ENCODE measurements at regions not wholly inside any gene's neighbourhood (a gene's known extent, or its start where the extent isn't known, plus 50 kb on each side); places are given as distances from the start of the nearest gene placed in this dataset.
"Not testable (repeated sequence)": the region's sequence is repeated elsewhere in the genome, so short reads cannot be mapped to it uniquely, and the experiment has no call there.

DNA sequence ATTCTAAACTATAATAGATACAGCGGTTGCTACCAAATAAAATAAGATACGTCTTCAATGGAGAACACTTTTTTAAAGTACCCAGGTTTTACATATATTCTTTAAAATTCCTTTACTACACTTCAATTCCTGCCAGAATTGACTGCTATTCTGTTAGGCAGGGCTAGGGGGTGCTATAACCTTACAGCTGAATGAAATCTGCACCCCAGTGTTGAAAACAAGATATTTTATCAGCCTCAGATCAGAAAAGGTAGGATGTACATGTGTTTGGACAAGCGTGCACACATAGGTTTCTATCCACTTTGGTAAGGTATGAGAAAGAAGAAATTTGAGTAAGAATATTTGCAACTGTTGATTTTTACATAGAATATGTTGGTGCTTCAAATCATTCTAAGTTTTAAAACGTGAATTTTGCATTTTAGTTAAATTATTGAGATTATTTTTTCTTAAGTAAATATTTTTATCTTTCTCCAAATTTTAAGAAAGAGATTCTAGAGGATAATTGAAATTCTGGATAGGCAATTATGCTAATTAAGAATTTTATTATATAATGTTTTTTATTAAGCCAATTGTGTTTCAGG is 490.8 kb upstream of the ADGRL4 start:
- TF ChIP-seq, protein P1, sequence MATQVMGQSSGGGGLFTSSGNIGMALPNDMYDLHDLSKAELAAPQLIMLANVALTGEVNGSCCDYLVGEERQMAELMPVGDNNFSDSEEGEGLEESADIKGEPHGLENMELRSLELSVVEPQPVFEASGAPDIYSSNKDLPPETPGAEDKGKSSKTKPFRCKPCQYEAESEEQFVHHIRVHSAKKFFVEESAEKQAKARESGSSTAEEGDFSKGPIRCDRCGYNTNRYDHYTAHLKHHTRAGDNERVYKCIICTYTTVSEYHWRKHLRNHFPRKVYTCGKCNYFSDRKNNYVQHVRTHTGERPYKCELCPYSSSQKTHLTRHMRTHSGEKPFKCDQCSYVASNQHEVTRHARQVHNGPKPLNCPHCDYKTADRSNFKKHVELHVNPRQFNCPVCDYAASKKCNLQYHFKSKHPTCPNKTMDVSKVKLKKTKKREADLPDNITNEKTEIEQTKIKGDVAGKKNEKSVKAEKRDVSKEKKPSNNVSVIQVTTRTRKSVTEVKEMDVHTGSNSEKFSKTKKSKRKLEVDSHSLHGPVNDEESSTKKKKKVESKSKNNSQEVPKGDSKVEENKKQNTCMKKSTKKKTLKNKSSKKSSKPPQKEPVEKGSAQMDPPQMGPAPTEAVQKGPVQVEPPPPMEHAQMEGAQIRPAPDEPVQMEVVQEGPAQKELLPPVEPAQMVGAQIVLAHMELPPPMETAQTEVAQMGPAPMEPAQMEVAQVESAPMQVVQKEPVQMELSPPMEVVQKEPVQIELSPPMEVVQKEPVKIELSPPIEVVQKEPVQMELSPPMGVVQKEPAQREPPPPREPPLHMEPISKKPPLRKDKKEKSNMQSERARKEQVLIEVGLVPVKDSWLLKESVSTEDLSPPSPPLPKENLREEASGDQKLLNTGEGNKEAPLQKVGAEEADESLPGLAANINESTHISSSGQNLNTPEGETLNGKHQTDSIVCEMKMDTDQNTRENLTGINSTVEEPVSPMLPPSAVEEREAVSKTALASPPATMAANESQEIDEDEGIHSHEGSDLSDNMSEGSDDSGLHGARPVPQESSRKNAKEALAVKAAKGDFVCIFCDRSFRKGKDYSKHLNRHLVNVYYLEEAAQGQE (IDR thresholded peaks at IDR 0.05; ENCODE audit: insufficient read depth in 1 of 2, low read depth in 2 of 2, low read length in 1 of 2), result no peak
- TF ChIP-seq TCF7L2 (IDR thresholded peaks at IDR 0.05; ENCODE audit: low read depth, low read length) (no peak), SIN3A (IDR thresholded peaks at IDR 0.05; ENCODE audit: borderline replicate concordance, insufficient read depth, low read depth, low read length) (no peak)
- TF ChIP-seq, protein P2, sequence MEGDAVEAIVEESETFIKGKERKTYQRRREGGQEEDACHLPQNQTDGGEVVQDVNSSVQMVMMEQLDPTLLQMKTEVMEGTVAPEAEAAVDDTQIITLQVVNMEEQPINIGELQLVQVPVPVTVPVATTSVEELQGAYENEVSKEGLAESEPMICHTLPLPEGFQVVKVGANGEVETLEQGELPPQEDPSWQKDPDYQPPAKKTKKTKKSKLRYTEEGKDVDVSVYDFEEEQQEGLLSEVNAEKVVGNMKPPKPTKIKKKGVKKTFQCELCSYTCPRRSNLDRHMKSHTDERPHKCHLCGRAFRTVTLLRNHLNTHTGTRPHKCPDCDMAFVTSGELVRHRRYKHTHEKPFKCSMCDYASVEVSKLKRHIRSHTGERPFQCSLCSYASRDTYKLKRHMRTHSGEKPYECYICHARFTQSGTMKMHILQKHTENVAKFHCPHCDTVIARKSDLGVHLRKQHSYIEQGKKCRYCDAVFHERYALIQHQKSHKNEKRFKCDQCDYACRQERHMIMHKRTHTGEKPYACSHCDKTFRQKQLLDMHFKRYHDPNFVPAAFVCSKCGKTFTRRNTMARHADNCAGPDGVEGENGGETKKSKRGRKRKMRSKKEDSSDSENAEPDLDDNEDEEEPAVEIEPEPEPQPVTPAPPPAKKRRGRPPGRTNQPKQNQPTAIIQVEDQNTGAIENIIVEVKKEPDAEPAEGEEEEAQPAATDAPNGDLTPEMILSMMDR (IDR thresholded peaks at IDR 0.05), result peak; percentile 75; the same call in 1 of the 2 replicates
- no peak overlapping the region for H3K27ac ChIP-seq (ENCODE audit: low read length)
- H3K4me1 ChIP-seq (ENCODE audit: control insufficient read depth, insufficient read depth, low read length), result no peaks in the 10 kb centered on the region
- ChIA-PET POLR2A (no interaction called here), CTCF (no interaction called here)
- H3K27me3 ChIP-seq (ENCODE audit: control insufficient read depth, insufficient read depth, low read length), result no peaks in the 10 kb centered on the region
- intact Hi-C loops (cut with micrococcal nuclease; ENCODE audit: unreplicated experiment) (loop anchor here (10.0 kb wide), 1 partner anchor 718 kb away; no protein-coding TSS in a partner anchor), in situ Hi-C loops (cut with HindIII; ENCODE audit: low pct_unique_long_range_greater_than_20kb, low sequenced_read_pairs) (no loop called here)
- no peak overlapping the region for H3K4me3 ChIP-seq (ENCODE audit: low read depth in 2 of 2, low read length in 2 of 2)
- BruUV-seq (replicated peaks), result no TSS peak
- DNase-seq (ENCODE audit: low read depth, low spot score) (peak; percentile 10), ATAC-seq (no peak)
- H3K36me3 ChIP-seq (ENCODE audit: control insufficient read depth, insufficient read depth, low read length), result no peaks in the 10 kb centered on the region
- no peaks in the 10 kb centered on the region for H3K9me3 ChIP-seq (ENCODE audit: control insufficient read depth, insufficient read depth, low read depth, low read length)

DNA sequence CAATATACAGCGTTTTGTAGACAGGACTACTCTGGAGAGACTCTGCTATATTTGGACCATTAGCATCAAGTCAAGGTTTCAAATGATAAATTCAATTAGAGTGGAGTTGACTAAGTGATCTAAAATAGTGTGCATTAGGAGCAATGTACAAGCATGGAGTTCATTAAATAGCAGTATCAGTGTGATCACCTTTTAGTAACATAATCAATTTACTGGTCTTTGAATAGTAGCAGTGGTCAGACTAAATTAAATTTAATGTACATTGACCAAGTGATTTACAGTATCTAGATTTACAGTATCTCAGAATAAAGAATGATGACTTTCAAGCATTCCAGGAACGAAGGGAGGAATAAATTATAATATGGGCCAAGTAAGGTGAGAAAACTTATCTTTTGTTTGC is 489.6 kb upstream of the ADGRL4 start:
- Histone ChIP-seq H3K27ac (ENCODE audit: low read length) (no peak overlapping the region), H3K27me3 (ENCODE audit: control insufficient read depth, insufficient read depth, low read length) (no peaks in the 10 kb centered on the region), H3K36me3 (ENCODE audit: control insufficient read depth, insufficient read depth, low read length) (no peaks in the 10 kb centered on the region), H3K4me1 (ENCODE audit: control insufficient read depth, insufficient read depth, low read length) (no peaks in the 10 kb centered on the region), H3K9me3 (ENCODE audit: control insufficient read depth, insufficient read depth, low read depth, low read length) (no peaks in the 10 kb centered on the region), H3K4me3 (ENCODE audit: low read depth in 2 of 2, low read length in 2 of 2) (no peak overlapping the region)
- CTCF ChIA-PET, result no interaction called here
- in situ Hi-C loops (cut with HindIII; ENCODE audit: low pct_unique_long_range_greater_than_20kb, low sequenced_read_pairs), result no loop called here
- ATAC-seq, result no peak
- no TSS peak for BruUV-seq (replicated peaks)
- POLR2A ChIA-PET, result no interaction called here
- TF ChIP-seq SIN3A (IDR thresholded peaks at IDR 0.05; ENCODE audit: borderline replicate concordance, insufficient read depth, low read depth, low read length) (no peak), TCF7L2 (IDR thresholded peaks at IDR 0.05; ENCODE audit: low read depth, low read length) (no peak), POLR2AphosphoS5 (IDR thresholded peaks at IDR 0.05; ENCODE audit: low read depth, low read length) (no peak)
- TF ChIP-seq, protein P2 (IDR thresholded peaks at IDR 0.05), result no peak
- TF ChIP-seq, protein P1 (IDR thresholded peaks at IDR 0.05; ENCODE audit: insufficient read depth in 1 of 2, low read depth in 2 of 2, low read length in 1 of 2), result no peak
- intact Hi-C loops (cut with micrococcal nuclease; ENCODE audit: unreplicated experiment), result loop anchor here (10.0 kb wide), 1 partner anchor 719 kb away; no protein-coding TSS in a partner anchor
- DNase-seq (ENCODE audit: low read depth, low spot score), result no peak

DNA sequence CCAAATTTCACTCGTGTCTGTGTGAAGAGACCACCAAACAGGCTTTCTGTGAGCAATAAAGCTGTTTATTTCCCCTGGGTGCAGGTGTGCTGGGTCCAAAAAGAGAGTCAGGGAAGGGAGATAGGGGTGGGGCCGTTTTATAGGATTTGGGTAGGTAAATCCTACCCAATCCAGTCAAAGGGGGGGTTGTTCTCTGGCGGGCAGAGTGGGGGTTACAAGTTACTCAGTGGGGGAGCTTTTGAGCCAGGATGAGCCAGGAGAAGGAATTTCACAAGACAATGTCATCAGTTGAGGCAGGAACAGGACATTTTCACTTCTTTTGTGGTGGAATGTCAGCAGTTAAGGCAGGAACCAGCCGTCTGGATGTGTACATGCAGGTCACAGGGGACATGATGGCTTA is 487.2 kb upstream of the ADGRL4 start:
- intact Hi-C loops (cut with micrococcal nuclease; ENCODE audit: unreplicated experiment), result loop anchor here (10.0 kb wide), 1 partner anchor 721 kb away; no protein-coding TSS in a partner anchor
- H3K4me3 ChIP-seq (ENCODE audit: low read depth in 2 of 2, low read length in 2 of 2); BruUV-seq (replicated peaks); H3K27ac ChIP-seq (ENCODE audit: low read length); H3K4me1 ChIP-seq (ENCODE audit: control insufficient read depth, insufficient read depth, low read length); DNase-seq (ENCODE audit: low read depth, low spot score); H3K27me3 ChIP-seq (ENCODE audit: control insufficient read depth, insufficient read depth, low read length); H3K9me3 ChIP-seq (ENCODE audit: control insufficient read depth, insufficient read depth, low read depth, low read length); ATAC-seq; in situ Hi-C loops (cut with HindIII; ENCODE audit: low pct_unique_long_range_greater_than_20kb, low sequenced_read_pairs); H3K36me3 ChIP-seq (ENCODE audit: control insufficient read depth, insufficient read depth, low read length); CTCF ChIA-PET: not testable (repeated sequence)
- POLR2A ChIA-PET, result interaction anchor here (0.8 kb wide), 1 partner anchor 832 kb away, joined by 13 read pairs; no protein-coding TSS in a partner anchor

Measured in Panc1 (cell line).